HAP-1 (cell line): ENCODE measurements at regions not wholly inside any gene's neighbourhood (a gene's known extent, or its start where the extent isn't known, plus 50 kb on each side); places are given as distances from the start of the nearest gene placed in this dataset.

Experiments used
- DNase-seq, 2 experiments: peaks; one replicate each; pipeline ENCODE4 v3.0.0-alpha.2; 2016 to 2020; ENCODE audit warnings: low spot score in 2 of 2
- H3K27me3 ChIP-seq: fragments of 250-450 bp; sonication (Bioruptor Pico); 2 replicates; pipeline ENCODE4 v1.5.1; 2020; ENCODE audit warnings: low read depth, mild to moderate bottlenecking, moderate library complexity
- H3K36me3 ChIP-seq: fragments of 250-450 bp; sonication (Bioruptor Pico); replicated peaks from 2 replicates; pipeline ENCODE4 v1.5.1; 2020; ENCODE audit warnings: mild to moderate bottlenecking
- H3K4me1 ChIP-seq: fragments of 250-450 bp; sonication (Bioruptor Pico); 2 replicates; pipeline ENCODE4 v1.5.1; 2020; ENCODE audit warnings: mild to moderate bottlenecking
- H3K4me3 ChIP-seq: fragments of 250-450 bp; sonication (Bioruptor Pico); 2 replicates; pipeline ENCODE4 v1.5.1; 2020; ENCODE audit warnings: mild to moderate bottlenecking, moderate library complexity
- H3K9me3 ChIP-seq: fragments of 250-450 bp; sonication (Bioruptor Pico); 2 replicates; pipeline ENCODE4 v1.5.1; 2020; ENCODE audit warnings: mild to moderate bottlenecking, moderate library complexity
- in situ Hi-C: fragments of 300-500 bp; cut with MboI; formaldehyde crosslinking; loops from 3 replicates; pipeline ENCODE4 v1.14.3; 2020; ENCODE audit warnings: low sequenced_read_pairs, inconsistent platforms, mixed read lengths

DNA sequence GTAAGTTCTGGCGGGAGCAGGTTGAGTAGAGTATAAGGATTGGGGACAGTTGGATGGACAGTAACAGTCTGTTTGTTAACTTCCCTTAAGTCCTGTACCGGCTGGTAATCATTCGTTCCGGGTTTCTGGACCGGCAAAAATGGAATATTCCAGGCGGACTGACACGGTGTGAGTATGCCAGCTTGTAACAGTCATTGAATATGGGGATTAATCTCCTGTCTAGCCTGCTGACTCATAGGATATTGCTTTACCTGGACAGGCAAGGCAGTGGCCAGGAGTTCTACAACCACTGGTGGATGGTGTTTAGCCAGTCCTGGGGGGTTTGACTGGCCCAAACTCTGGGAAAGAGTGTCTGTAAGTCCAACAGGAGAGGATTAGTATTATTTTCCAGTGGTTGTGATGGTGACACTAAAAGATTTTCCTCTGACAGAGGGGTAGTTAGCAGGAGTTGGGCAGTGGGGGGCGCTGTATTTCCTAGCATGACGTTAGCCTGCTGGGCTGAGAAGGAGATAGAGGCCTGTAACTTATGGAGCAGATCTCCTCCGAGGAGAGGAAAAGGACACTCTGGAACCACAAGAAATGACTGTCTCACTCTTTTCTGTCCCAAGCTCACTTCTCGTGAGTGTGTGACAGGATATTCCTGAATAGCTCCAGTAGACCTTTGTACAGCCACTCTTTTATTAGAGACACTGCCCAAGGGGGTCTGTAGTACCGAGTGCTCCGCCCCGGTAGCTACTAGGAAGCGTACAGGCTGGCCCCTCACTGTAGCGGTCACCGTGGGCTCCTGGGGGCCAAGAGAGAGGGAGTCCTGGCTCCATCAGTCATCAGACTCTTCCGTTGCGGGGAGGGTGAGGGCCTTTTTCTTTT, 152.2 kb downstream of the TRIM27 start:
- Histone ChIP-seq H3K36me3 (no peaks in the 10 kb centered on the region), H3K27me3 (no peaks in the 10 kb centered on the region), H3K4me3 (no peak overlapping the region), H3K9me3 (no peaks in the 10 kb centered on the region), H3K4me1 (peaks cover 5% of the 10 kb centered on the region)
- in situ Hi-C loops, result no loop called here
- DNase-seq, result peak in 1 of 2 experiments; percentile 72

DNA sequence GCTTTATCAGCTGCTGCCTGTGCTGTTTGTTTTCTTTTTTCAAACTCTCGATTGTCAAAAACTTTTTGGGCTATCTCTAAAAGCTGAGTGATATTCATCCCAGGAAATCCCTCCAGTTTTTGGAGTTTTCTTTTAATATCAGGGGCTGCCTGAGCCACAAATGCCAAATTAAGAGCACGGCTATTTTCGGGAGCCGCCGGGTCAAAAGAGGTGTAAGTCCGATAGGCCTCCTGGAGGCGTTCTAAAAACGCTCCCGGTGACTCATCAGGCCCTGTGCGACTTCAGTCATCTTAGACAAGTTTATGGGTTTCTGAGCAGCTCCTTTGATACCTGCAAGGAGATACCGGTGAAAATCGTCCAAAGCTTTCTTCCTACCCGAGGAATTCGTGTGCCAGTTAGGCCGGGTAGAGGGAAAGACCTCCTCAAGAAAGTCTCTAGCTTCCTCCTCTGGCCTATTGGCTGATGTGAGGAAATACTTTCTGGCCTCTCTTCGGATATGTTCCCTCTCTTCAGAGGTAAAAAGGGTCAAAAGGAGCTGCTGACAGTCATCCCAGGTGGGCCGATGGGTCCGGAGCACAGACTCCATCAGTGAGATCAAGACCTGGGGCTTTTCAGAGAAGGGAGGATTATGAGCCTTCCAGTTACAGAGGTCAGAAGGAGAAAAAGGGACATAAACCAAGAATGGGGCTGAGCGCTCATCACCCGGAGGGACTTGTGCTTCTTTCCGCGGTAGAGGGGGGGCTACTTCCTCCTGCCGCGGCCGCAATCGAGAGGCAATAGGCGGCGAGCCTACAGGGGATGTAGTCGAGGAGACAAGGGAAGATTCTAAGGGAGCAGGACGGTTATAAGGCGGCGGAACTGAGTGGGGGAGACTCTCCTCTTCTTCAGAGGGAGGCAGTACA, 151.1 kb downstream of the TRIM27 start:
- no peak for DNase-seq
- in situ Hi-C loops, result no loop called here

DNA sequence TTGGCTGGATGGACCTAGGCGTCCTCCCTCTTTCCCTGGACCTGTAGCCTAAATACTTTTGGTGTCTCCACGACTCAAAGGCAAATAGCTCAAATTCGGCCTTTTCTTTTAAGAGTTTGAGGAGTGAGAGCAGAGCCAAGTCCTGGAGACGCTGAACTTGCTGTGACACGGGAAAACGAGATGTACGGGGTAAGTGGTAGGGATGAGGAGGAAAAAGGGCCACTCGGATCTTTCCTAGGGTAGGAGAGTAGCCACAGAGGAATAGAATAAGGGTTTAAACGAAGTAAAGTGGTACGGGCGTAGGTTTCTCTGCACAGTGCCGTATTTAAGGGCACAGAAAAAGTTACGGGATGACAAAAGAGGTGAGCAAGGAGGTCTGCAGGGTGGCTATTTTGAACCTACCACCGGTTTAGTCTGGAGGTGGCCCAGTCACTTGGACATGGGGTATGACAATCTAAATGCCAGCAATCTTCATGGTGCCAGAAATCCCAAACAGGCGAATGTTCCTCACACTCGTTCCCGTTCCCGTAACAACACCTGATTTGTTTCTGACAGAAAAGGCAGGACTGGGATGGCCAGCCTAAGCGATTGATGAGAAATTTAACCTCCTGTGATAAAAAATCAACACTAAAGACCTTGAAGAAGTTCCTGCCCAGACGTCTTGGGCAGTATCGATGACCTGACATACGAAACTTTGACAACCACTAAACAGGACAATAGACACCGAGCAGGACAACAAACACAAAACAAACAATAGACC, 149.3 kb downstream of the TRIM27 start:
- Histone ChIP-seq H3K4me1 (peaks cover 3% of the 10 kb centered on the region), H3K36me3 (no peaks in the 10 kb centered on the region), H3K9me3 (no peaks in the 10 kb centered on the region), H3K27me3 (peaks cover 10% of the 10 kb centered on the region), H3K4me3 (no peak overlapping the region)
- in situ Hi-C loops, result no loop called here
- no peak for DNase-seq

More for the DNA sequence above, 151.1 kb downstream of the TRIM27 start:
- no peaks in the 10 kb centered on the region for H3K27me3 ChIP-seq
- no peak overlapping the region for H3K4me3 ChIP-seq
- H3K4me1 ChIP-seq, result peaks cover 3% of the 10 kb centered on the region
- no peaks in the 10 kb centered on the region for H3K9me3 ChIP-seq
- no peaks in the 10 kb centered on the region for H3K36me3 ChIP-seq

GRCh38 chr6:28775052-28775376, 148.8 kb downstream of the TRIM27 start:
- Histone ChIP-seq H3K27me3 (peaks cover 11% of the 10 kb centered on the region), H3K4me3 (no peak overlapping the region), H3K4me1 (peaks cover 3% of the 10 kb centered on the region), H3K36me3 (no peaks in the 10 kb centered on the region), H3K9me3 (no peaks in the 10 kb centered on the region)
- in situ Hi-C loops, result no loop called here
- no peak for DNase-seq

GRCh38 chr6:28775405-28776129, 148.2 kb downstream of the TRIM27 start:
- DNase-seq, result no peak
- peaks cover 3% of the 10 kb centered on the region for H3K4me1 ChIP-seq
- H3K9me3 ChIP-seq, result no peaks in the 10 kb centered on the region
- H3K36me3 ChIP-seq, result no peaks in the 10 kb centered on the region
- no peak overlapping the region for H3K4me3 ChIP-seq
- in situ Hi-C loops, result no loop called here
- H3K27me3 ChIP-seq, result peaks cover 11% of the 10 kb centered on the region

GRCh38 chr6:28776269-28777146, 147.3 kb downstream of the TRIM27 start:
- in situ Hi-C loops, result no loop called here
- Histone ChIP-seq H3K4me1 (peaks cover 3% of the 10 kb centered on the region), H3K36me3 (no peaks in the 10 kb centered on the region), H3K27me3 (peaks cover 11% of the 10 kb centered on the region), H3K9me3 (no peaks in the 10 kb centered on the region), H3K4me3 (no peak overlapping the region)
- DNase-seq, result peak; percentile 37 to 80

DNA sequence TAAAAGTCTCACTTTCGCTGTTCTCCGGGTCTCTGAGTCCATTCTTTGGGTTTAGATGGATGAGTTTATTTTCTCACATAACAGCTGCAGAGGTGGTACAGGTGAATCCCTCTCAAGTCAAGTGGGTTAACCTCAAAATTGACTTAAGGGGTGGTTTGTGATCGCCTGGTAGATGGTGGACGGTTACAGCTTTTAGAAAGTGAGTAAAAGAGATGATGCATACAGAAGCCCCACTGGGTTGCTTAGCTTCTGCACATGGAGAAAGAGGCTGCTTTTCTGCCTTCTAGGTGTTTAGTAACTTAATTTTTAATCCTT, 146.7 kb downstream of the TRIM27 start:
- no peak for DNase-seq
- Histone ChIP-seq H3K27me3 (peaks cover 11% of the 10 kb centered on the region), H3K9me3 (no peaks in the 10 kb centered on the region), H3K4me1 (peaks cover 3% of the 10 kb centered on the region), H3K4me3 (no peak overlapping the region), H3K36me3 (no peaks in the 10 kb centered on the region)
- in situ Hi-C loops, result no loop called here

GRCh38 chr6:28782113-28782673, 141.6 kb downstream of the TRIM27 start:
- no peak overlapping the region for H3K4me3 ChIP-seq
- H3K9me3 ChIP-seq, result no peaks in the 10 kb centered on the region
- DNase-seq, result no peak
- no peaks in the 10 kb centered on the region for H3K4me1 ChIP-seq
- in situ Hi-C loops, result no loop called here
- H3K36me3 ChIP-seq, result no peaks in the 10 kb centered on the region
- H3K27me3 ChIP-seq, result peaks cover 11% of the 10 kb centered on the region

- Histone ChIP-seq H3K4me3 (no peak overlapping the region), H3K4me1 (no peaks in the 10 kb centered on the region), H3K9me3 (no peaks in the 10 kb centered on the region), H3K27me3 (no peaks in the 10 kb centered on the region), H3K36me3 (no peaks in the 10 kb centered on the region)
- no peak for DNase-seq
- in situ Hi-C loops, result no loop called here
These were observed 137.7 kb downstream of the TRIM27 start for GRCh38 chr6:28785962-28786679.

GRCh38 chr6:28789553-28790083, 134.2 kb downstream of the TRIM27 start:
- in situ Hi-C loops, result no loop called here
- Histone ChIP-seq H3K4me3 (peak overlapping the region; percentile 48), H3K36me3 (no peaks in the 10 kb centered on the region), H3K4me1 (no peaks in the 10 kb centered on the region), H3K27me3 (no peaks in the 10 kb centered on the region), H3K9me3 (no peaks in the 10 kb centered on the region)
- DNase-seq, result peak; percentile 76 to 77

DNA sequence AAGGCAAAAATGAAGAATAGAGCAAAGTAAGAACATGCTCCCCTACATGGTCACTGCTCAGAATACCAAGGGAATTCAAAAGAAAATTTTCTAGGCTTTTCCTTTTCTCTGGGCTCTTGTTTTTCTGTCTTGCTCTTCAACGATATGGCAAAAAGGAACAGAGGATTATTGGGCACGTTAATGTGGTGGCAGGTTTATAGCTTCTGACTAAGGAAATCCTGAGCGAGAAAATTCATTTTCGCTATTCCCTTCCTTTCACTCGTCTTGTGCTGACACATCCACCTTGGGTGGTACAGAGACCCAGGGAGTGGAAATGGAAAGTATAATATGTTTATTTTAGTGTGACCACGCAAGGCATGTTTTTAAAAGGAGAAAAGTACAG, 132.8 kb downstream of the TRIM27 start:
- Histone ChIP-seq H3K27me3 (no peaks in the 10 kb centered on the region), H3K9me3 (no peaks in the 10 kb centered on the region), H3K4me1 (no peaks in the 10 kb centered on the region), H3K4me3 (peak overlapping the region; percentile 48), H3K36me3 (no peaks in the 10 kb centered on the region)
- no peak for DNase-seq
- in situ Hi-C loops, result no loop called here
